ENCODE measurements at regions not wholly inside any gene's neighbourhood (a gene's known extent, or its start where the extent isn't known, plus 50 kb on each side); places are given as distances from the start of the nearest gene placed in this dataset.
"Not testable (repeated sequence)": the region's sequence is repeated elsewhere in the genome, so short reads cannot be mapped to it uniquely, and the experiment has no call there.

- DNase-seq (ENCODE audit: low read depth), result no peak
Observed at GRCh38 chr5:82551192-82551591, 273.0 kb upstream of the RPS23 start.

GRCh38 chr5:82549263-82549662 lies 271.1 kb upstream of the RPS23 start:
- DNase-seq (ENCODE audit: low read depth), result no peak

- DNase-seq (ENCODE audit: low read depth), result no peak
Observed at GRCh38 chr5:82544004-82544403, 265.9 kb upstream of the RPS23 start.

GRCh38 chr5:82540301-82540700 lies 262.1 kb upstream of the RPS23 start:
- DNase-seq (ENCODE audit: low read depth), result no peak

DNA sequence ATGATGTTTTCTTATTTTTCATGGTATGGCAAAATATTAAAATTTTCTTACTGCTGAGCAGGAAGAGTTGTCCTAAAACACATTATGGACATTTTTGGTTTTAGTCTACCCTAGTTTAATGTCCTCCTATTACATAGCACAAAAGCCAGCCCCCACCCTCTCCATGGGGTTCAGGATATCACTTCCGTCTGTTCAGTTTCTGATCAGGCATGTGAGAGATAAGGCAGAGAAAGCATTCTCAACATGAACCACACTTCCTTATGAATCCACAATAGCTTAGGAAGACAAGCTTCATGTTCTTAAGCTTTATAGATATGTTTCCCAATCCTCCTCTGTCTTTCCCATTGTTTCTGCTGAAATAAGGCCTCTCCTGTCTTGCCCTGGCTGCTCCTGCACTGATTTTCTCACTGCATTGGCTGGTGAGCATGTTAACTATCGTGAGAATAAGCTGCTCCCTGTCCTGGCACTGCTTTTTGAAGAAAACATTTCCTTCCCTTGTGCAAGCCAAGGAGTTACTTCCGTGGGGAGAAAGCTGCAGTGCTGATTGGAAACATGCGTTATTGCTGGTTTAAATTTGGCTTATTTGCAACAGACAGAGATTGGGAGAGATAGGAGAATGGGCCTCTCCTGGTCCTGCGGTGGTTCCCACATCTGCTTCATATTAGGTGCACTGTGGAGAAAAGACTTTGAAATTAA lies 260.3 kb upstream of the RPS23 start:
- no peak for DNase-seq (ENCODE audit: low read depth)

GRCh38 chr5:82537687-82538306 lies 259.6 kb upstream of the RPS23 start:
- no peak for DNase-seq (ENCODE audit: low read depth)

DNA sequence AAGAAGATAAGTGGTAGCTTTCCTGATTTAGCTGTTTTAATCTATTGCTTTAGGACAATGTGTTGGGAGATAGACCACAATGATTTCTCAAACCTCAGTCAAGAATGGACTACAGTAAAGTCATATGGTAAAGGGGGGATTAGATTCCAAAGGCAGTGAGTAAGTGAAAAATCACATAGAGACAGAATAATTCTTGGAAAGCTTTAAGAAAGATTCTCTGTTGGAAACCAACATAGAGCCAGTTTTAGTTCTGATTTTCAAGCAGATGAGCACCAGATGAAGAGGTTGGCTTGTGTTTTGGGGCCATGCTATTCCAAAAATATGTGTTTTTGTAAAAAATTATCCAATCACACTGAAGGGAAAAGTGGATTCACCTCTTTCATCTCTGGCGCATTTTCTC lies 256.8 kb upstream of the RPS23 start:
- no peak for DNase-seq (ENCODE audit: low read depth)

- not testable (repeated sequence) for DNase-seq (ENCODE audit: low read depth)
Observed at GRCh38 chr5:82532075-82532474, 253.9 kb upstream of the RPS23 start.

DNA sequence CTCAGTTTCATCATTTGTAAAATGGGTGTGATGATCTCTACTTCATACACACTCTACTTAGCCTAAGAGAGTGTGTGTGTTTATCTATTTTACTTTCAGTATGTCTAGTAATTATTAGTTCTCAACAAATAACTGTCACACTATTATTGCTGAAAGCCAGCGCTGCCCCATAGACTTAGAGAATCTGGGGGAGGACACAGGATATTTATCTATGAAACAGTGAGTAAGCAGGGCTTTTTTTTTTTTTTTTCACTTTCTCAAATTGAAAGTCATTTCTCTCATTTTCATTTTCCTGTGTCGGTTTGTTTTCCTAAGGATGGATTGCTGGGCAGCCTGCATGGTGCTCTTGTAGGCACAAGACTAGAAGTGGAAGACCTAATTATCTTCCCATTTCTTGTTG lies 248.4 kb upstream of the RPS23 start:
- no peak for DNase-seq (ENCODE audit: low read depth)

DNA sequence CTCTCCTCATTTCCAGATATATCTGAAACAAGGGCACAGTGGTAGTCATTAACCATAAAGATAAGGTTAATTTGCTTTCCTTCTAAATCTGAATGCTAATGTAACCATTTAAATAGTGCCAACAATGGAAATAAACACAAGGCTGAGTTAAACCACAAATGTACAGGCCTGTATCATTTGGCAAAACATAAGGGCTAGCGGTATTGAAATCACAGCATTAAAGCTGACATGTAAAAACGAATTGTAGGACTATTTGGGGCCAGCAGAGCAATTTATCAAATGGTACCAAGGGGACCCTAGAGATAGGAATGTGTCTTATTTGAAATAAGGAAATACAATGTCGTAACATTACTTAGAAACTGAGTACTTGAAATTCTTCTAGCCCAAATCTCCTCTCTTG lies 247.5 kb upstream of the RPS23 start:
- DNase-seq (ENCODE audit: low read depth), result no peak

GRCh38 chr5:82523633-82524032 lies 245.5 kb upstream of the RPS23 start:
- DNase-seq (ENCODE audit: low read depth), result no peak

GRCh38 chr5:82522897-82523296 lies 244.7 kb upstream of the RPS23 start:
- no peak for DNase-seq (ENCODE audit: low read depth)

DNA sequence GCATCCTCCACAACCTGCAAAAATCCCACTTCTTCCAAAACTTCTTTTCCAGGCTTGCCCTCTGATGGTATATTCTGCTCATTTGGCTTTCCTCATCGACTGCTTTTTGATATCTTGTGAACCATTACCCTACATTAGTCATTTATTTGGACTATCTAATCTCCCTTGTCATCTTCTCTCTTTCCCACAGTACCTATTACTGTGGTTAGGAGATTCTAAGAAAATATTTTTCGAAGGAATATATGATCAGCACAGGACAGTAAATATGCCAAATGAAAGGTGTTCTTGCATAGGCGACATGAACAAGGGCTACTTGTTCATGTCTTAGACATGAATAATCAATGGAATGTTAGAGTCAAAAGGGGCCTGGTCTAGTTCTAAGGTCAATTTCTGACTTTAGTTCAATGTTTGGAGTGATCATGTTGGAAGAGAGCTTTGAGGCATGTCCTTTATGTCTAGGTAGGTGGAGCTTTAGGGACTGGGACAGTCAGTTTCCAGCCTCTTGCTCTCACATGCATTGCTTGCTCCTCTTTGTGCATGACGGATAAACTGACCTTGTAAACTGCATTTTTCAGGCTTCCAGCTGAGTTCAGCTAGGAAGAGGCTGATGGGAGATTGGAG lies 243.4 kb upstream of the RPS23 start:
- no peak for DNase-seq (ENCODE audit: low read depth)

- peak; percentile 4 for DNase-seq (ENCODE audit: low read depth)
Observed at GRCh38 chr5:82519558-82519957, 241.4 kb upstream of the RPS23 start.

DNA sequence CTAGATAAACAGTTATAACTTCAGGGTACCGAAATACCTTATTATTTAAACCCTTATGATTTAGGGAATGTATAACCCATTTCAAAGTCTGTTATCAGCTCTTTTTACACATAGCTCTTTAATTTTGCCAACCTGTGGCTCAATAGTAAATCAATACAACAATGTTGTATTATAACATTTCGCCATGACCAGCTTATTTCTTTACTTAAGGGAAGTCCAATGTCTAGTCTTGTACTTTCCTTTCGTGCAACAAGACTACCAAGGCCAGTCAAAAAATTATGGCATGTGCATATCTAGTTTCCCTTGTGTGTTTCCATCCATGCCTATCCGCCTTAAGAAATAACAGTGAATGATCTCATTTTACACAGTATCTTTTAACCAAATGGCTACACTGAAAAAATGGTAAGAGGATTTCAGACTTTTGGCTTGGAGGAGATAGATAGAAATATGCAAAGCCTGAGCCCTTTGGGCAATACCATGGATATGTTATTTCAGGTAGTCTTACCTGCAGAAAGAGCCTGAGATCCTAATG lies 239.5 kb upstream of the RPS23 start:
- DNase-seq (ENCODE audit: low read depth), result no peak

GRCh38 chr5:82513738-82514137 lies 235.6 kb upstream of the RPS23 start:
- DNase-seq (ENCODE audit: low read depth), result no peak

GRCh38 chr5:82512025-82512424 lies 233.9 kb upstream of the RPS23 start:
- DNase-seq (ENCODE audit: low read depth), result no peak

GRCh38 chr5:82511134-82511533 lies 233.0 kb upstream of the RPS23 start:
- no peak for DNase-seq (ENCODE audit: low read depth)

- DNase-seq (ENCODE audit: low read depth), result no peak
Observed at GRCh38 chr5:82509762-82510161, 231.6 kb upstream of the RPS23 start.

GRCh38 chr5:82506390-82506789 lies 228.2 kb upstream of the RPS23 start:
- DNase-seq (ENCODE audit: low read depth), result not testable (repeated sequence)

GRCh38 chr5:82499725-82500244 lies 221.6 kb upstream of the RPS23 start:
- DNase-seq (ENCODE audit: low read depth), result no peak

DNA sequence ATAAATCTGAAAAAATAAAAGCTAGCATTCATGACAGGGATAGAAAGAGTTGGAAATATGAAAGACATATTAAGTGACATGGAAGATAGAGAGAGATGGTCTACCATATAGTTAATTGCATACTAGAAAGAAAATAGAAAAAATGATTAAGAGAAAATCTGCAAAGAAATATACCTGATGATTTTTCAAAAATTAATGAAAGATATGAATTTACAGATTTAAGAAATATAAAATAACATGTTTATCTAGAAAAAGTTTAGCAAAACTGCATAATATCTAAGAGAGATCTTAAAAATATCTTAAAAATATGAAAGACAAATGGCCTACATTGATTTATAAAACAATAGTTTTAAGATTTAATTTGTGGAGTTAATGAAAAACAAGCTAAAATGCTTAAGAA lies 219.1 kb upstream of the RPS23 start:
- DNase-seq (ENCODE audit: low read depth), result no peak

- DNase-seq (ENCODE audit: low read depth), result peak; percentile 32
Observed at GRCh38 chr5:82494942-82495341, 216.8 kb upstream of the RPS23 start.

Measured in ELR (cell line).